ENCODE measurements at regions not wholly inside any gene's neighbourhood (a gene's known extent, or its start where the extent isn't known, plus 50 kb on each side); places are given as distances from the start of the nearest gene placed in this dataset.
"Not testable (repeated sequence)": the region's sequence is repeated elsewhere in the genome, so short reads cannot be mapped to it uniquely, and the experiment has no call there.

DNA sequence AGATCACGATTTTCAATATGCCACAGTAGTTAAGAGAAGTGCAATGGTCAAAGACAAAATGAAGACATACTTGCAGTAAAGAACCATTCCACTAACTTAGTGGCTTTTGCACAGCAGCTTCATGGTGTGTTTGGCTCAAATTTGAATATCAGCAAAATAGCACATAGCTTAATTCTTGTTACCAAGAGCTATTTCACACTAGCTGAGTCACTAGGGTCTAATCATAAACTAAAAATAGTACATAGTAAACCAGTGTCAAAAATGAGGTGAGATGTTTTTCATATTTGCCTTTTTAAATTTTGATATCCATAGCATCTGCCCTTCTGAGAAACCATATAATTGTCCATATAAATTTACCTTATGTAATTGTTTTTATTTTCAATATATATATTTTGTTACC, 325.0 kb upstream of the LUZP2 start:
- DNase-seq (ENCODE audit: low read depth): no peak

DNA sequence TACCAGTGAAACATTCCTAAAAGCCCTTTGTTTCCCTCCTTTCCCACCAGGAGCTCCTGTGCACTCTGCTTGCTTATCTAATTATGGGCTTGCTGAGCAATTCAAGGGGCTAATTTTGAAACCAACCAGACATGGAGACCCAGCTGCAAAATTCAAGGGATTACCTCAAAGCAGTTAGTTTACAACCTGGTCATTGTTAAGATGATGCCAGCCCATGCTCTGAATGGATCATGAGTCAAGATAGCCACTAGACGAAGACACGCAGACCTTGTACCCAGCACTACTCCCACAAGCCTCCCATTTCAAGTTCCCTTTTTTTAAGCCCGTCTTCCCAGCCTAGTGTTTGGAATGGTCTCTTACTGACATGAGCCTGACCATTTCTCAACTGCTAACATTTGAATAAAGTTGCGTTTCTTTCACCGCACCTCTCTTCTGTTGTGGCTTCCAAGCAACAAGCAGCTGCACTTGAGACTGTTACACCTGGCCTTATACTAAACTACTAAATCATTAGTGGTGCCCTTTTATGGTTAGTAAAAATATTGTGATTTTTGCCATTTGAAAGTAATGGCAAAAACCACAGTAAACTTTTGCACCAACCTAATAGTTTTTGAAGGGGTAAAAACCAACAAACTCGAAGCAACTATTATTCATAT, 315.3 kb upstream of the LUZP2 start:
- no peak for DNase-seq (ENCODE audit: low read depth)

DNA sequence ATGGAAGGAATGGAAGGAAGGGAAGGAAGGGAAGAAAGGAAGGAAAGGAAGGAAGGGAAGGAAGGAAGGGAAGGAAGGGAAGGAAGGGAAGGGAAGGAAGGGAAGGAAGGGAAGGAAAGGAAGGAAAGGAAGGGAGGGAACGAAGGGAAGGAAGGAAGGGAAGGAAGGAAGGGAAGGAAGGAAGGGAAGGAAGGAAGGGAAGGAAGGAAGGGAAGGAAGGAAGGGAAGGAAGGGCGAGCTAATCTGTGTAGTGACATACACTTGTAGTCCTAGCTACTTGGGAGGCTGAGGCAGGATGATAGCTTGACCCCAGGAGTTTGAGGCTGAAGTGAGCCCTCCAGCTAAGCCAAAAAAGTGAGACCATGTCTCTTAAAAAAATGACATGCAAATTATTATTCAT, 311.3 kb upstream of the LUZP2 start:
- DNase-seq (ENCODE audit: low read depth): not testable (repeated sequence)

DNA sequence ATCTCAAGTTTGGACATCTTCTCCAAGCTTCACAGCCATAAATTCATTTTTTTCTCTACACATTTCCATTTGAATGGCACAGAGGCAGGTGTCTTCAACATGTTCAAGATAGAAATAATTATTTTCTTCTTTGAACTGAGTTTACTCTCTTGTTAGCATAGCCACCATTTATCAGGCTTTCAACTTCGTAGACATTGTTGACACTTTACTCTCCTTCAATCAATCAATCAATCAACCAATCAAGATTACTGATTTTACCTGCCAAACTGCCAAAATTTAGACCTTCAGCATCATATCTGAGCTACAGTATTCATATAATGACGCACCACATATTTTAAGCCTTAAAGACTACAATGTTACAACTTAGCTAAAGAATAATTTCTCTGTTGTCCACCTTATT, 300.1 kb upstream of the LUZP2 start:
- DNase-seq (ENCODE audit: low read depth): no peak

DNA sequence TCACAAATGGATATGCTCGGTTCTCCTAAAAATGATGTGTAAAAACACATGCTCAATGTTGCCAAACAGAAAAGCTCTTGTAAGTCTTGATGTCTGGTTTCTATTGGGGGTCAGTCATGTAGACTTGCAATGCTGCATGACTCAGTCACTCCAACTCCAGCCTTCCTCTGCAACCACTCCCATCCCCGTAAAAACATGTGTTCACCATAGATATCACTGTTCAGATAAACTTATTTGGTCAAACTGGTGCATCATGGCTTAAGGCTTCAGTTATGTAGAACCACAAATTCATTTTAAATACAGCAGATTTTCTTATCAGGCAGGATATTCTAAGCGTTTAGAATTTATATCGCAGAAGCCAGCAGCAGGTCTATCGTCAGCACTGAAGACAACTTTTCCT, 298.4 kb upstream of the LUZP2 start:
- DNase-seq (ENCODE audit: low read depth): no peak

DNA sequence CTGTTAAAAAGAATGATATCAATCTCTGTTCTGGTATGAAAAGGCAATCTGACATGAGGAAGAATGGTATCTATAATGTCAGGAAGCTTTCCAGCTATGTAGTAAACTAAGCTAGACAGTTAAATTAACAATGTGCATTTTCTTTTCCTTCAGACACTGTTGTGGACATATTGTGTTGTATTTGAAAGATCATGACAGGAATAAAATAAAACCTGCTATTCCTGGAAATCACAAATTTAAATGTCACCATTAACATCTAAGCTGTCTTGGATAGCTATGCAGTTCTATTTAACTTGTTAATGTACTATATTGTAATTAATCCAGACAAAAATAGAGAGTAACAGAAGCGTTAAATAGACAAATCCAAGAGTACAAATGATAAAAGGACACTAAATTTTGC, 297.4 kb upstream of the LUZP2 start:
- DNase-seq (ENCODE audit: low read depth): no peak

DNA sequence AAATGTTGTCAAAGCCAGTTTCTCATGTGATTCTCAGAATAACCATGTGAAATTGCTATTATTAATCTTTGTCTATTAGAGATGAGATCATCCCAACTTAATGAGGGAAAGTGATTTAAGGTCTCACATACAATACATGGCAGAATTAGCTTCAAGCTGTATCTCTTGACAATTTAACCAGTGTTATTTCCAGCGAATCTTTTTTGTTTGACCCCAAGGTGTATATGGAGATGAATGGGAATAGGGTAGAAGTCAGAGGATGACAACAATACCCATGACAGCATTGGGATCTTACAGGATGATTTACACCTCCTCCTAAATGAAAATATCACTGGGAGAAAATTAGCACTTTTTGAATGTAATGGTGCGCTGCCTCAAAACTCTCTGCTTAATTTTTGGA, 290.8 kb upstream of the LUZP2 start:
- no peak for DNase-seq (ENCODE audit: low read depth)

DNA sequence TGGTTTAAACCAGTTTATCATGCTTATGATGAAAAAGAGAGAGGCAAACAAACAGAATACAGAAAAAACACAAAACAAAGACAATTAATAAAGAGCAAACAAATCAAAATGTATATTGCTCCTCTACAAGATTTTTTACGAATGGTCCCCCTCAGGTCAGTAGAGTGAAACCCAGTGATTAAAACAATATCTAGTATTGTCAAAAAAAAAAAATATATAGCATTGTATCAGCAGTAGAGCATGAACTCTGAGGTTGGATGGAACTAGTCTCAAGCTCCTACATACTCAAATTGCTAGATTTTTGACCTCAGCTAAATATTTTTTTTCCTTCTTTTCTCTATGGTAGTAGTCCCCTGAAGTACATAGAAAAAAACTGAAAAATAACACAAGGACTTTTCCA, 290.3 kb upstream of the LUZP2 start:
- no peak for DNase-seq (ENCODE audit: low read depth)

DNA sequence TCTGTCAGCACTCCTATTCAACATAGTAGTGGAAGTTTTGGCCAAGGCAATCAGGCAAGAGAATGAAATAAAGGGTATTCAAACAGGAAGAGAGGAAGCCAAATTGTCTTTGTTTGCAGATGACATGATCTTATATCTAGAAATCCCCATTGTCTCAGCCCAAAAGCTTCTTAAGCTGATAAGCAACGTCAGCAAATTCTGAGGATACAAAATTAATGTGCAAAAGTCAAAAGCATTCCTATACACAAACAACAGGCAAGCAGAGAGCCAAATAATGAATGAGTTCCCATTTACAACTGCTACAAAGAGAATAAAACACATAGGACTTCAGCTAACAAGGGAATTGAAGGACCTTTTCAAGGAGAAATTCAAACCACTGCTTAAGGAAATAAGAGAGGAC, 280.4 kb upstream of the LUZP2 start:
- DNase-seq (ENCODE audit: low read depth): no peak

DNA sequence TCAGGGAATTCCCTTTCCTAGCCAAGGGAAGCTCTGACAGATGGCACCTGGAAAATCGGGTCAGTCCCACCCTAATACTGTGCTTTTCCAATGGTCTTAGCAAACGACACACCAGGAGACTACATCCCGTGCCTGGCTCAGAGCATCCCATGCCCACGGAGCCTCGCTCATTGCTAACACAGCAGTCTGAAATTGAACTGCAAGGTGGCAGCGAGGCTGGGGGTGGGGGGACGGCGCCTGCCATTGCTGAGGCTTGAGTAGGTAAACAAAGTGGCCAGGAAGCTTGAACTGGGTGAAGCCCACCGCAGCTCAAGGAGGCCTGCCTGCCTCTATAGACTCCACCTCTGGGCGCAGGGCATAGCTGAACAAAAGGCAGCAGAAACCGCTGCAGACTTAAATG, 279.5 kb upstream of the LUZP2 start:
- not testable (repeated sequence) for DNase-seq (ENCODE audit: low read depth)

DNA sequence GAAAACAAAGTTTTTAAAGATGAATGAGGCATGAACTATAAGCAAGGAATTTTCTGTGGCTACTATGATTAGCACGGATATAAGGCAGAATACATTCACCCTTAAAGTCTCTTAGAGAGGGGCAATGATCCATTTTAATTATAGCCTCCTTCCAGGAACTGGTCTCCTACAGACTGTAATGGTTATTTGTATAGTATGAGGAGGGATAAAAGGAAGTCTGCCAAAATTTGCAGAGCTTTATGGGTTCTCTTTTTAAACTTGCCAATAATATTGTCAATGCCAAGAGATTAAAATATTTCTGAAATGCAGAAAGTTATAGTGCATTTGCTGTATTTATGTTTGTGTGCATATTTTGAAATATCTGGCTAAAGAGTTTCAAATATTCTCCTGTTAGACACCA, 271.4 kb upstream of the LUZP2 start:
- no peak for DNase-seq (ENCODE audit: low read depth)

DNA sequence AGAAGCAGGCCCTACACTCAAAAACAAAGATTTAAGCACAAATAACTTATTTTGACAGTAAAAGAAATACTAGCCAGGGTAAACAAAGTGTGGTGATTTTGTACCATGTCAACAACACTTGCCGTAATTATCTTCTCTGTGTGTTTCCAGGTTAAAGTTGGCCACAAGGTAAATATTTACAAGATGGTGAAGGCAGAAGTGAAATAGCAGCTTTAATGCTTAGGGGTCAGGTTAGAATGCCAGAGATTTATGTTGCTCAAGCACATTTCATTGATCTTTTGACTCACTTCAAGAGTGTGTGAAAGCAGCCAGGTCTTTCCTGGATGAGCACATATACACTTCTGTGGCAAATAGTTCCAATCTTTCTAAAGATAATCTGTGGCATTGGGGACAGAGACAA, 270.2 kb upstream of the LUZP2 start:
- DNase-seq (ENCODE audit: low read depth): no peak

DNA sequence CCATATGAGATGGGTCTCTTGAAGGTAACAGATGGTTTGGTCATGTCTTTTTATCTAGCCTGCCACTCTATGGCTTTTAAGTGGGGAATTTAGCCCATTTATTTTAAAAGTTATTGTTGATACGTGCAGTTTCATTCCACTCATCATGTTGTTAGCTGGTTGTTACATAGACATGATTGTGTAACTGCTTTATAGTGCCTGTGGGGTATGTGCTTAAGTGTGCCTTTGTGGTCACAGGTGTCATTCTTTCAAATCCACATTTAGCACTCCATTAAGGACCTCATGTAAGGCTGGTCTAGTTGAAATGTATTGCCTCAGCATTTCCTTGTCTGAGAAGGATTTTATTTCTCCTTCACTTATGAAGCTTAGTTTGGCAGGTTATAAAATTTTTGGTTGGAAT, 263.8 kb upstream of the LUZP2 start:
- no peak for DNase-seq (ENCODE audit: low read depth)

DNA sequence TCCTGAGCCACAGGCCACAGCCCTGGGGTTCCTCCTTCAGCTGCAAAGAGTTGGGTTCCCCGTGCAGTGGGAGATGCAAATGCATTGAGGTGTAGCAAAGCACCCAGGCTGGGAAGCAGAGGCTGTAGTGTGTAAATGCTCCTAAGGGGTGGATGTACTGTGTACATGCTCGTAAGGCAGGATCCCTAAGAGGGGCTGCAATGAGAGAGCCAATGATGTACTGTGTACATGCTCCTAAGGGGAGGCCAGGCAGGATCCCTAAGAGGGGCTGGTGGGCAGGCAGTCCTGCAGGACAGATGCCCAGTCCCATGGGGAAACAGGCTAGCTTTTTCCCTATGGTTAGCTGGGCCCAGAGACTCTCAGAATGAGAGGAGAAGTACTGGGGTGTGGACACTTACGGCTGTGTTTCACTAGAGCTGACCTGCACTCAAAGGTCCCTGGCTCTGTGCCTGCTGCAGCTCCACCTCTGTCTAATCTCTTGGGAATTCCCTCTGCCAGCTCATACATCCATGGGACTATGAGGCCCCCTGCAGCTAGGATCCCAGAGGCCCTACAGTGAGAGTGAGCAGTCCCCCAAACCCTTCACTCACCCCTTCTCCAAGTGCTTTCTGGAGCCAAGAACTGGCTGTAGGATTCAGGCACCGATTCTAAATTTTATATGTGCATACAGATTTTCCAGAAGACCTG, 261.9 kb upstream of the LUZP2 start:
- DNase-seq (ENCODE audit: low read depth): no peak

DNA sequence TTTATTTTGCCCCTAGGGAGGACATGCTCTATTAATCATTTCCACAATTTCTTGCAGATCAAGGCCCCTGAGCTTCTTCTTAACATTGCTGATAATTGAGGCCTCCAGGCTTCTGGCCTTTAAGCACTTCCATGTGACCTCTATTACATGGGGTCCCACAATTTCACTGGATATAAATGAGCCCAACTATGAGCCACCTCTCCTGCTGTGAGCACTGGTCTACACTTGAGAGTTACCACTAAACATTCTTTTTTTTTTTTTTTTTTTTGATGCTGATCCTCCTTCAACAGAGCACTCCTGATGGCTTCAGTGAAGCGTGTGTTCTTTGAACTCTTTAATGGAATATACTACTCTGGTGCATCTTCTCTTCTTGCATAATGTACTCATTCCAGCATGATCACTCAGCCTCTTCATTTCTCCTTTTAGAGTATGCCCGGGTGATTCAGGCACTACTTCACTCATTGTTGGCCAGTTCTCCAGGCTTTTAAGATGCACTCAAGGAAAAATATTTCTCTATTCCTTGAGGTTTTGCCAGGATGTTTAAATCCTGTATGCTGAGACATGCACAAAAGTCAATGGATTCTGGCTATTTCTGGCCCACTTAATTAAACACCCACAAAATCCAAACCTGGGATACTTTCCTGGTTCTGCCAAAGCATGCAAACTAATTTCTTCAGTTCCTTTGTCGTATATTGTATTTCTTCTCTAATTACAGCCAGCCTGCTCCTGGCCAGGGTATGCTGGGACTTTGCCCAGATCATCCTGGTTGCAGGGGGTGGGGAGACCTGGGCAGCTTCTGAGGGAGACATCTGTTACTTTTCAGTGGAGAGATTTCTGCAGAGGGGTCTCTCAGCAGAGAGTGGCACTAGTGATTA, 257.8 kb upstream of the LUZP2 start:
- DNase-seq (ENCODE audit: low read depth): peak; percentile 76

DNA sequence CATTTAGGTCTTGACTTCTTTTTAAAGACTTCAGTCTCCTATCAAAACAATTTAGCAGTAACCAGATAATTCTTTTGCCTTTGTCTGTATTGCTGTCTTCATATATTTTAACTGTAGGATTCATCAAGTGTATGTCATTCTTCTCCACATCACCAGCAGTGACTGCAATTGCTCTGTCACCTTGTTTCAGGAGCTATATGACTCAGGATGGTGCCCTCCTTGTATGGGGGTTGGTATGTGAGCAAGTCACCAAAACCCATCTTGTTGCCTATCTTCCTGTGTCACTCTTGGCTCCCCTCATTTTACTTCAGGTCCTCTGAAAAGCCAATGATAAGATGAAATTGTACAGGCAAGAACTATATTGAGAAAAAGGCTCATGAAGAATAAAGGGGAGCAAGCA, 256.9 kb upstream of the LUZP2 start:
- no peak for DNase-seq (ENCODE audit: low read depth)

DNA sequence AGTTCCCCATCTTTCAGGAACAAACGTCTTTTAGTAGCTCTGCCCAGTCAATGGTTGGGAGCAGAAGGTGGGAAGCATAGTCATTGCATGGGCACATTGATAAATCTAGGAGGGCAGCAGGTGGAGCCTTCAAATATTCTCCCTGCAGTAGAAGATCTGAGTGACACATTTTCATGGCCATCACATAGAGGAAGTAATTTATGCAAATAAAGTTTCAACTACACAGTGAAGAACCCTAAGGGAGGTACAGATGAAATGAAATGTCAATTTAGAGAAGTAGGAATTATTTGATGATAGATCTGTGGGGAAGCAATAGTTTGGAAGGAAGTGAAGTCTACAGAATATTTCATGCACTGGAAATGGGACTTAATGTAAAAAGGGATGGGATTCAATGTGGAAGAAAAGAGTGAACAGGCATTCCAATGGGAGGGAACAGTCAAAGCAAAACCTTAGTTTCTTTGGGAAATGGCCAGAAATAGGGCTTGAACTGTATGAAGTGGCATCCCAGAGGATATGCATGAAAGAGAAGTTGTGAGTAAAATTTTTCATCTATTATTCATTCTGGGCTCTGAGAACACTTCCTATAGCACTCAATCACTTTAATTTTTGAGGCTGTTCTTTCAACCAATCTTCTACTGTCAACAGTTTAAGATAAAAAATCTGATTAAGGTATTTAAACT, 256.2 kb upstream of the LUZP2 start:
- peak; percentile 24 for DNase-seq (ENCODE audit: low read depth)

DNA sequence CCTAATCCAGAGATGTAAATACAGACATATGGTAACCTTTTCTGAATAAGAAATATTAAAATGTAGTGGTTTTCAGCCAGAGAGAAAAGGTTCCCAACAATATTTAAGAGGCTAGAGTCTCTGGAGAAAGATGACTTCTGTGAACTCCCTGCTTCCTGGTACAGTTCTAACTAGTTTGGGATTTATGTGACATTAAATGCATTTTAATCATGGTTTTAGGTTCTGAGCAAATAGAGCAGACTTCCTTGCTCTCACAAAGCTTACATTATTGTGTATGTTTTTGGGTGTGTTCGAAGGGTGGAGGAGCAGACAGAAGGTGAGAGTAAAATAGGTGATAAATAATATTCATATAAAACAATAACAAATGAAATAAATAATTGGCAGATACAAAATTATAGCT, 250.1 kb upstream of the LUZP2 start:
- no peak for DNase-seq (ENCODE audit: low read depth)

DNA sequence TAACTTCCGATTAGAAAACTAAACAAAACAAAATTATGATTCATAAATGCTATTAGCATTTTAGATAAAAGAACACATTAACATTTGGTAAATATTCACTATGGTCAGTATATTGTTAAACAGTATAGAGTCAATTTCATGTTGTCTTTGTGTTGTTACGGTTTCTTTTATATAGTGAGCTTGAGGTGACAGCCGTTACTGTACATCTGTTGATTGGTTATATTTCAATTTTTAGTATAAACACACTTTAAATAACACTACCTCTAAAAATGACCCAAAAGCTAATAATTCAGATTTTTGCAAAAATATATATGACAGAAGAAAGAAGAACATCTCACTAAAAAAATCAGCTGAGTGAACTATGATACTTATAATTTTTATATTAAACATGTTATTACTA, 249.0 kb upstream of the LUZP2 start:
- DNase-seq (ENCODE audit: low read depth): no peak

DNA sequence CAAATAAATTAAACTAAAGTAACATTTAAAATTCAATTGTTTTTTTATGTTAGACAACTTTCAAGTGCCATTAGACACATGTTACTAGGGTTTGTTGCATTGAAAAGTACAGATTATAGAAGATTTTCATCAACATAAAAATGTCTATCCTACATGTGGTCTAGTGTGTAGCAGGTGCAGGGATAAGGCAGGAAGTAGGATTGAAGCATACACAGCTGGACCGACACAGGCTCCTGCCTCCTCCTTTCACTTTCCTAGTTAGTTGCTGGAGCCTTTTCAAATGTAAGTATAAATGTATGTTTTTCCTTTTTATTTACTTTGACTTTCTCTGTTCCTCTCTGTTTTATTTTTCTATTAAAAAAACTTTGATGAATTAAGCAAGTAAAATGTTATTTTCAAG, 246.9 kb upstream of the LUZP2 start:
- no peak for DNase-seq (ENCODE audit: low read depth)

DNA sequence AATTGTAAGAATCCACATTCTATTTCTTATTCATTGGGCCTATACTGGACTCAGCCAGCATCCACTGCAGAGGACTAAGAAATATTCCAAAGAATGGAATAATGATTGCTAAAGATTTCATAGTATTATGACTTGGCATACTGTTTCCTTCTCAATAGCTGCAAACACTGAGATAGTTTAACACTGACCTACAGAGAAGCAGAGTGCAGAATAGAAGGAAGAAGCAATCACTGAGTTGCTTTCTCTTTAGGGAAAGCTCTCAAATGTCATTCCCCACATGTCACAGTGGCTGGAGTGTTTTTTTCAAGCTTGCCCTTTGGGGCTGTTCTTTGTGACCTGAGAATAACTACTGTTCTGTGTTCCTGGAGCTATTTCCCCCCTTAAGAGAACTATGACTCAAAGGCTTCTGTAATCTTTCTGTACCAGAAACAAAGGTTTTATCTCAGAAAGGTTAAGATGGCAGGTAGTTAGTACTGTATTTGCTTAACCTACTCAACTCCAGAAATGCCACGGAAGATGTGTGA, 243.6 kb upstream of the LUZP2 start:
- DNase-seq (ENCODE audit: low read depth): no peak

DNA sequence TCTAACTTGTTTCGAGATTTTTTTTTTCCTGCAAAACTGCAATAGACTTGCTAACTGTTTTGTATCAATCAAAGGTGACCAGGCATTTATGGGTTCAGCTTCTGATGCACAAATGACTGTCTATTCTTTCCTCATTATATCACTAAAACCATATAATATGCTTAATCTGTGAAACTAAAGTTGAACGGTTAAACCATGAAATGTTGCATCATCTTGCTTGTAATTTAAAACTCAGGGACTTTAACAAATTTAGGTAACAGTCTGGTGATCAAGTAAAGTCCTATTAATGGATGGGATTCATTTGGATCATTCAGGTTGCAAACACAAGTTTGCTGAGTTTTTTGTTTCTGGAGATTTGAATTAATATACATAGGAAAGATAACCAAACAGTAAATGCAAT, 232.0 kb upstream of the LUZP2 start:
- DNase-seq (ENCODE audit: low read depth): no peak
